Mesodermal cell (in vitro differentiated cells): ENCODE measurements at regions not wholly inside any gene's neighbourhood (a gene's known extent, or its start where the extent isn't known, plus 50 kb on each side); places are given as distances from the start of the nearest gene placed in this dataset.
"Not testable (repeated sequence)": the region's sequence is repeated elsewhere in the genome, so short reads cannot be mapped to it uniquely, and the experiment has no call there.

Experiments
- H3K27ac ChIP-seq: 2 replicates; pipeline ENCODE4 v1.7.0; 2013; ENCODE audit warnings: mild to moderate bottlenecking, low read depth, low read length, moderate library complexity; ENCODE audit not compliant: severe bottlenecking
- H3K36me3 ChIP-seq: 2 replicates; pipeline ENCODE4 v1.7.1; 2013; ENCODE audit warnings: mild to moderate bottlenecking, low read length, moderate library complexity; ENCODE audit not compliant: control insufficient read depth, insufficient read depth
- H3K4me1 ChIP-seq: one replicate; pipeline ENCODE4 v1.7.1; 2013; ENCODE audit warnings: mild to moderate bottlenecking, low read length; ENCODE audit not compliant: insufficient read depth, control insufficient read depth, poor library complexity, severe bottlenecking
- H3K4me3 ChIP-seq: 2 replicates; pipeline ENCODE4 v1.7.0; 2013; ENCODE audit warnings: low read length, control low read depth, mild to moderate bottlenecking; ENCODE audit not compliant: insufficient read depth, poor library complexity, severe bottlenecking; ENCODE audit errors: extremely low read depth
- H3K9me3 ChIP-seq: 2 replicates; pipeline ENCODE4 v1.7.1; 2013; ENCODE audit warnings: mild to moderate bottlenecking, low read length, moderate library complexity; ENCODE audit not compliant: control insufficient read depth
- WGBS, 2 experiments: methylation state at CpG; one replicate each; pipeline ENCODE4 v1.1.5; 2013; ENCODE audit warnings: missing lambda C conversion rate in 2 of 2; ENCODE audit not compliant: insufficient coverage in 2 of 2; 5-methylcytosine and 5-hydroxymethylcytosine counted together

DNA sequence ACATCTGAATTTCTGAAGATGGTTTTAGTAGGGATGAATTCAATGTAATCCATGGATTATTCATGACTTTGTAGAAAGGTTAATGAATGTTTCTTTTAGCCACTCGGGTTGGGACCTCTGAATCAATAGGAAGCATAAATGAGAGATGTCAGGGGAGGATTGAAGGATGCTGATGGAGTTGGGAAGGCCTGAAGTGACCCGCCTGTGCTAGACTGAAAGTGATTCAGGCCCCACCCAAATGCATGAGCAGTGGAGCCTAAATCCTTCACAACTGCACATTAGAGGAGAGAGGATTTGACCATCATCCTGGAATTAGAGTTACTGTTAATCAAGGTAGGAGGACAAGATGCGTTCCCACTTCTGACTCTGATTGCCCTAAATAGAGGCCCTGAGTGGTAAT, 162.2 kb upstream of the PTPN20 start:
- not testable (repeated sequence) for H3K9me3 ChIP-seq, H3K36me3 ChIP-seq
- no CpG with 5 or more reads among the region's 3 CpGs for WGBS, 2 experiments

DNA sequence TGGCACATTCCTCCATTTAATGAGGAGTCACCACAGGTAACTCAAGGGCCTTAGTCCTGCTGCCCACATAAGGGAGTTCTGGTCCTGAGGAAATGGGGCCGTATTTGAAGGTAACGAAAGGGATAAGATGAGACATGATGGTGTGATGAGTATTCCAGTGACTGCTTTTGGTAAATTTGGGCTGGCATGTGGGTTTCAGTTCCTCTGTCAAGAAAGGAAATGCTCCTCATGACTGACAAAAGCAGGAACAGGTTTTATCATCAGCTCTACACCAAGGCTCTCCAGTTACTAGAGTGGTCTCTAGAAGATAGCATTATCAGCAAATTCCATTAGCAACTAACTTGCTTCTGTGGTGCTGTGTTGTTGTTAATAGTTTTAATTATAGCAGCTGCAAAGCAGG, 161.8 kb upstream of the PTPN20 start:
- H3K4me1 ChIP-seq, H3K36me3 ChIP-seq, H3K27ac ChIP-seq, H3K9me3 ChIP-seq, H3K4me3 ChIP-seq: not testable (repeated sequence)
- no CpG with 5 or more reads among the region's 2 CpGs for WGBS, 2 experiments

More for the DNA sequence above, 162.2 kb upstream of the PTPN20 start:
- H3K4me1 ChIP-seq, H3K27ac ChIP-seq, H3K4me3 ChIP-seq: not testable (repeated sequence)

GRCh38 chr10:46753763-46754162, 157.5 kb upstream of the PTPN20 start:
- H3K4me3 ChIP-seq, H3K9me3 ChIP-seq, H3K27ac ChIP-seq, H3K4me1 ChIP-seq, H3K36me3 ChIP-seq: not testable (repeated sequence)
- no CpG with 5 or more reads among the region's 5 CpGs for WGBS, 2 experiments

DNA sequence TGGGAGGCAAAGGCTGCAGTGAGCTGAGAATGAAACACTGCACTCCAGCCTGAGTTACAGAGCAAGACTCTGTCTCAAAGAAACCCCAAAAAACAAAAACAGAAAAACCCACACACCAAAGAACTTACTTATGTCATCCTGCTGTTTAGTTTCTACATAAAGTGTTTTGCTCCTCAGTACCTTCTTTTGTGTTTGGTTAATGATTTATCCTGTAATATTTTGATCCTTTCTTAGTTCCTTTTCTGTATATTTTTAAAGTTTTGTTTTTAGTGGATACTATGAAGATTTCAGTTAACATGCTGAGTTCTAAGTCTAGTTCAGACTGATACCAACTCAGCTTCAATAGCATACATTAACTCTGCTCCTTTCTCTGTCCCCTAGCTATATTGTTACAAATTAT, 149.8 kb upstream of the PTPN20 start:
- not testable (repeated sequence) for H3K36me3 ChIP-seq

GRCh38 chr10:46768515-46769291, 142.5 kb upstream of the PTPN20 start:
- no CpG with 5 or more reads among the region's 8 CpGs for WGBS, 2 experiments
- not testable (repeated sequence) for H3K4me3 ChIP-seq, H3K27ac ChIP-seq, H3K9me3 ChIP-seq, H3K36me3 ChIP-seq, H3K4me1 ChIP-seq

More for the DNA sequence above, 149.8 kb upstream of the PTPN20 start:
- not testable (repeated sequence) for H3K27ac ChIP-seq, H3K4me3 ChIP-seq, H3K9me3 ChIP-seq, H3K4me1 ChIP-seq

GRCh38 chr10:46773178-46773896, 137.9 kb upstream of the PTPN20 start:
- H3K36me3 ChIP-seq, H3K4me1 ChIP-seq, H3K4me3 ChIP-seq, H3K27ac ChIP-seq, H3K9me3 ChIP-seq: not testable (repeated sequence)
- WGBS, 2 experiments = no CpG with 5 or more reads among the region's 15 CpGs

DNA sequence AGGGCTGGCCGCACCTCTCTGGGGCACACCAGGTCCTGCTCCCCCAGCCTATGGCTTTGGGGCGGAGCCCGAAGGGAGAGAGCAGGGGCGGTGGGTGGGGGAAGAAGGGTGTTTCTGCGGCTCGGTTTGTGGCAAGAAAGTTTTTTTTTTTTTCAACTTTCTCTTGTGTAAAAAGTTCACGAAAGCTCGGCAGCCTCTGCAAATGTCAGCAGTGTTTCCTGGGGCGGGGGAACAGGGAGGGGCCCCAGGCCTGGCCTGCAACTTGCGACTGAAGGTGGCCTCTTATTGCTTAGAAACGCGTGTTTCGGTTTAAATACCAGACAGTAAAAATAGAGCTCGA, 137.4 kb upstream of the PTPN20 start:
- H3K27ac ChIP-seq, H3K4me1 ChIP-seq, H3K9me3 ChIP-seq, H3K36me3 ChIP-seq, H3K4me3 ChIP-seq: not testable (repeated sequence)
- WGBS, 2 experiments = 86 to 95% methylated on average over 3 to 4 of the region's 14 CpGs

DNA sequence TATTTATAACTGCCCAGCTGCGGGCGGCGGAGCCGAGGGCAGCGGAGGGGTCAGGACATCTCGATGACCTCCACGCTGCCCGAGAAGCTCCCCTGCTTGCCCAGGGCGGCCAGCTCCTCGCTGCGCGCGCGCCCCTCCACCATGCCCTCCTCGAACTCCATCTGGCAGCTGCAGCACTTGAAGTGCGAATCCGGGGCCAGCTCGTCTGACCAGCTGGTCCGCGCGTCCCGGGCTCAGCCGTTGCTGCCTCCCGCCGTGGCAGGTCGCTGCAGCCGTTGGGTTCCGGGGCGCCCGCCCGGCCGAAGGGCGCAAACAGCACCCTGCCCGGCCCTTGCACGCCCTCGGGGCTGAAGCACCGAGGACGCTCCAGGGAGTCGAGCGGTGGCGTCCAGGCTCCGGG, 136.9 kb upstream of the PTPN20 start:
- WGBS, 2 experiments = 96% methylated on average over 5 of the region's 42 CpGs; no CpG with 5 or more reads in 1 of the 2 experiments
- H3K4me3 ChIP-seq, H3K9me3 ChIP-seq: not testable (repeated sequence)

DNA sequence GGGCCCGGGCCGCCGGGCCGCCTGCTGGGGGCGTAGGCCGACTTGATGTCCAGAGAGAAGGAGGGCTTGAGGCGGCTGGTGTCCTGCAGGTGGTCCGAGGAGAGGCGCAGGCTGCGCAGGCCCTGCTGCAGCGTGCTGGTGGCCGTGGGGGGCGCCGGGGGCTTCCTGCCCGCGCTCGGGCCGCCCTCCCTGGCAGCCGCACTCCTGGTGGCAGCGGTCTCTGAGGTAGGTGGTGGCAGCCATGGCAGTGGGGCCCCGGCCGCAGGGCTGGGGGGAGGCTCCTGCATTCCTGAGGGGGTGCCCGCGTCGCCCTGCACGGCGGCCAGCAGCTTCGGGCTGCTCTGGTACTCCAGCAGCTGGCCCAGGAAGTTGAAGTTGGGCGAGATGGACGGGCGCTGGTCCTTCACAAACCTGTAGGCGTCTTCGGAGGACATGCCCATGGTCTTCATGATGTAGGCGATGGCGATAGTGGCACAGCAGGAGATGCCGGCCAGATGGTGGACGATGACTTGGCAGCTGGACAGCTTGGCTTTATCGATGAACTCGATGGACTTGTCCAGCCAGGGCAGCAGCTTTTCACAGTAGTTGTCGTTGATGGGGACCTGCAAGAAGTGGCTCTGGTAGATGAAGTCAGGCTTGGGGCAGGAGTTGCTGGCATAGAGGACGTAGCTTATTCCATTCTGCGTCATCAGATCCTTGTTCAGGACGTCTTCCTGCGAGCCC, 136.1 kb upstream of the PTPN20 start:
- H3K4me1 ChIP-seq, H3K9me3 ChIP-seq, H3K4me3 ChIP-seq, H3K27ac ChIP-seq, H3K36me3 ChIP-seq: not testable (repeated sequence)
- WGBS, 2 experiments = 98% methylated on average over 5 of the region's 44 CpGs; no CpG with 5 or more reads in 1 of the 2 experiments

More for the DNA sequence above, 136.9 kb upstream of the PTPN20 start:
- H3K27ac ChIP-seq, H3K4me1 ChIP-seq, H3K36me3 ChIP-seq: not testable (repeated sequence)

- H3K36me3 ChIP-seq, H3K9me3 ChIP-seq, H3K4me3 ChIP-seq, H3K4me1 ChIP-seq, H3K27ac ChIP-seq: not testable (repeated sequence)
- WGBS, 2 experiments = 89 to 97% methylated on average over 9 to 12 of the region's 17 CpGs
These were observed 135.6 kb upstream of the PTPN20 start for GRCh38 chr10:46775668-46776059.

- 73 to 100% methylated on average over 1 to 3 of the region's 9 CpGs for WGBS, 2 experiments
- not testable (repeated sequence) for H3K4me1 ChIP-seq
These were observed 131.7 kb upstream of the PTPN20 start for GRCh38 chr10:46779571-46779970.

More at GRCh38 chr10:46779571-46779970, 131.7 kb upstream of the PTPN20 start:
- not testable (repeated sequence) for H3K36me3 ChIP-seq, H3K9me3 ChIP-seq, H3K4me3 ChIP-seq, H3K27ac ChIP-seq
